H1 (cell line): ENCODE measurements at regions not wholly inside any gene's neighbourhood (a gene's known extent, or its start where the extent isn't known, plus 50 kb on each side); places are given as distances from the start of the nearest gene placed in this dataset.

Experiments used
- KDM4A ChIP-seq: IDR thresholded peaks from one replicate; pipeline ENCODE4 v1.7.1; 2012; ENCODE audit warnings: low read depth, mild to moderate bottlenecking, moderate library complexity, low read length, inconsistent platforms; ENCODE audit not compliant: severe bottlenecking
- MAX ChIP-seq: IDR thresholded peaks from 2 replicates; pipeline ENCODE4 v1.6.1; 2012; ENCODE audit warnings: inconsistent platforms
- PHF8 ChIP-seq: fragments of 200-600 bp; sonication (generic); conservative IDR thresholded peaks from 2 replicates; pipeline ENCODE4 v1.7.1; 2012; ENCODE audit warnings: low read depth, mild to moderate bottlenecking, inconsistent platforms, low read length, moderate library complexity
- POLR2AphosphoS5 ChIP-seq: IDR thresholded peaks from 2 replicates; pipeline ENCODE4 v1.6.1; 2011; ENCODE audit warnings: low read depth, low read length
- SIRT6 ChIP-seq: IDR thresholded peaks from one replicate; pipeline ENCODE4 v1.7.1; 2012; ENCODE audit warnings: low read length, inconsistent platforms

GRCh38 chr2:205929246-205929942 lies 156.6 kb downstream of the INO80D start (continued):
- TF ChIP-seq KDM4A = no peak
- no peak for TF ChIP-seq SIRT6
- no peak for TF ChIP-seq POLR2AphosphoS5
- TF ChIP-seq PHF8 = no peak
- TF ChIP-seq MAX = no peak
